ENCODE measurements at regions not wholly inside any gene's neighbourhood (a gene's known extent, or its start where the extent isn't known, plus 50 kb on each side); places are given as distances from the start of the nearest gene placed in this dataset.
"Not testable (repeated sequence)": the region's sequence is repeated elsewhere in the genome, so short reads cannot be mapped to it uniquely, and the experiment has no call there.

DNA sequence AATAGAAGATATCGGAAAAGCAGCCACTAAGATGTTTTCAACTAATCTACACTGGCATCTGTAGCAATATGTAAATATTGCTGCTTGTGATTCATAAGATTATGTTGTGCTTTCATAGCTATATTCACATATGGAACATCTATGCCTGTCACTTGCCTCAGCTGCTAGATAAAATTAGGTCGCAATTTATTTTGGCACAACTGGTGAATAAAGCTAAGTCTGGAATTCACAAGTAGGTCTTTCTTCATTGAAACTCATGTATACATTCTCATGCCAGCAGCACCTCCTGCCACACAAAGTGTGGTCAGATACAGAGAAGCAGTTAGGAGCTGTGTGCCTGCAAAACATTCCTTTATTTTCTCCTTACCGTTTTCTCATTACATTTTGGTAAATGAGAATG is 543.3 kb upstream of the CHORDC1 start:
- no peak for DNase-seq (ENCODE audit: low spot score)

DNA sequence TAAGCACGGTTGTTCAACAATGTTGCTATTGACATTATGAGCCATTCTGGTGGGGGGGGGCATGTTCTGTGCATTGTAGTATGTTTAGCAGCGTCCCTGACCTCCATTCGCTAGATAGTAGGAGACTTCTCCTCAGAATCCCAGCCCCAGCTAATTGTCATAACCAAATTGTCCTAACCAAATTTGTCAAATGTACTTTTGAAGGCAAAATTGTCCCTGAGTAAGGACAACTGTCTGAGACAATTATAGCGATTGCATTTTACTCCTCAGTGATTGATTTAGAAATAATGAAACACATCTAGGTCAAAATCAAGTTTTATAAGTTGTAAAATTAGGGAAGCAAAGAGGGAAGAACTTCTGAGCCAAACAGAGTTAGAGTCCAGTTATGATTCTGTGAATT is 541.8 kb upstream of the CHORDC1 start:
- no peak for DNase-seq (ENCODE audit: low spot score)

DNA sequence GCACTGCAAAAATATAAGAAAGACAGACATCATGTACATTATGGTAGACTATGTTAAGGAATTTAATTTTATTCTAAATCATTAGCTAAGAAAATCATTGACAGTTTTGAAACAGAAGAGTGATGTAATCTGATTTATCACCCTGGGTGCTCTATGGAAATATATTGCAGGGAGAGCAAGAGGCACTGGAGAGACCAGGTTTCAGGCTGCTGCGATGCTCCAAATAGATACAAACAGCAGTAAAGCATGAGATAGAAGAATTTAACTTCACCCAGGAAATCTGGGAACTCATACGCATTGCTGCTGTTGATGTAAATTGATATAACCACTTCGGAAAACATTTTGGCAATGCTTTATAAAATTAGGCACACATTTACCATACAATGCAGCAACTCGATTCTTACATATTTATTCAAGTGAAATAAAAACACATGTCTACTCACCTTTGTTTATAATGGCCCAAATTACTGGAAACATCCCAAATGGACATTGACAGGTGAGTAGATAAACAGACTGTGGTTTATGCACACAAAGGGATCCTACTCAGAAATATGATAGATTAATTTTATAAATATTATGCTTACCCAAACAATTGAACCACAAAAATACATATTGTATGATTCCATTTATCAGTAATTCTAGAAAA is 535.1 kb upstream of the CHORDC1 start:
- DNase-seq (ENCODE audit: low spot score): no peak

DNA sequence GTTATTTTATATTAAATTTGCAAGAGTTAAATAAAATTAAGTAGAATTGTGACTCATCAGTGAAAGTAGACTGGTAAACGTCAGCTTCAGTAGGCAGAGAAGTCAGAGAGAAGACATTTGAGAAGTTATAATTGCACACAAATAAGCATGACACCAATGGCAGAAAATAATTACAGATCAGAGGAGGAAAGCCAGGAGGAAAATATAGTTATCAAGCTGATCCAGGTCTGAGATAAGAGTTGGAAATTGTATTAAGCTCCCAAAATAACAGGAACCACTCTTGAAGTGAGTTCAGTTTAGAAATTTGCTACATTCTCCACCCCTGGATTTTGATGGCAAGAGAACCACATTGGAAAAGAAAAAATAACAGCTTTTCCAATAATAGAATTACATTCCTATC is 533.8 kb upstream of the CHORDC1 start:
- no peak for DNase-seq (ENCODE audit: low spot score)

DNA sequence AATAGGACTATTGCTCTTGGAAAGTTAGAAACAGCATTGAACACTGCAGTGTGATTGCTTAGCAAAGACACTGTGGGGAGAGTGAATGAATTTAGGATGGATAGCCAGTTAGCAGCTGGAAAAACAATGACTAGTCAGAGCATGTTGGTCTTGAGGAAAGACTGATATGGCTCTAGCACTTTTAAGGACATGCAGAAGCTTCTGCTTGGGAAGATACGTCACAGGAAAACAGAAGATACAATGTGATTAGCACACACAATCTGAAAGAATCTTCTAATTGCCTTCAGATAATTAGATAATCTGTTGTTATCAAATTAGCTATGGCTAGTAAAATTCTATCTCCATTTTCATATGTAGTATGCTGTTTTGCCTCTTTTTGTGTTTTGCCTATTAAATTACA is 530.7 kb upstream of the CHORDC1 start:
- no peak for DNase-seq (ENCODE audit: low spot score)

DNA sequence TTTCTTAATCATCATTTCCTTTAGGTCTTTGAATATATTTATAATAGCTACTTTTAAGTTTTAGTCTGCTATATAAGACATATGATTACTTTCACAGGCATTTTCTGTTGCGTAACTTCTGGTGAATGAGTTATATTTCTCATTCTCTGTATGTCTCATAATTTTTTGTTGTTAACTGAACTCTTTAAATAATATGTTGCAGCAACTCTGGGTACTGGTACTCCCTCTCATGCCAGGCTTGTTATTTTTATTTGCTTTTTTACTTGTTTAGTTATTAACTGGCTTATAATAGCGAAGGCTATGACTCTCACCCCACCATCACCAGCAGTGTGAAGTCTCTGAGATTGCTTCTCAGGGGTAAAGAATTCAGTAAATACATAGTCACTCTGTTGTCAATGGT is 524.2 kb upstream of the CHORDC1 start:
- no peak for DNase-seq (ENCODE audit: low spot score)

DNA sequence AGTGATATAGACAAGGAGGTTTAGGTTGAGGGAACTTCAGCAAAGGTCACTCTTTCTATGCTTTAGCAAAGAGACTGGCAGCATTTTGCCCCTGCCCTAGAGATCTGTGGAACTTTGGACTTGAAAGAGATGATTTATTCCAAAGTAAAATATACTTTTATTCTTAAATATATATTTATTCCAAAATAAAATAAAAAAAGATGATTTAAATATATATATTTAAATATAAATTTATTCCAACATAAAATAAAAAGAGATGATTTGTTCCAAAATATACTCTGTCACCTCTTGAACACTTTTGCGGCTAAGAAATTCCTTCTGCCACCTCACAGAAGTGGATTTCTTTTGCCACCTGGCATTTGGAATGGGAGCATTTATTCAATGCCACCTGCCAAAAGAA is 521.3 kb upstream of the CHORDC1 start:
- DNase-seq (ENCODE audit: low spot score): no peak

DNA sequence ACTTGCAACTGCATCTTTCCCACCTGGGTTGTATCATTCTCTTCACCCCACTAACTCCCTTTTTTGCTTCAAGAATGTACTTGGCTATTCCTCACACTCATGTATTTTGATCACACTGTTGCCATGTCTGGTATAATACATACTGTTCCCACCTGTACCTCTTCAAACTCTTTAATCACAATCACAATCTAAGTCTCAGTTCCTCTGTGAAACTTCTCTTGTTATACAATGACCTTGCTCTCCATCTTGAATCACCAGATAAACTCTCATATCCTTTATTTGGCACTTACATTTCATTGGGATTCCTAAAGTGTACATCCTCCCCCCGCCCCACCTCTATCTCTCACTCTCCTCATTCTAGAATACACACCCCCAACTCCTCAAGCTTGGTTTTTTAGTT is 516.0 kb upstream of the CHORDC1 start:
- no peak for DNase-seq (ENCODE audit: low spot score)

DNA sequence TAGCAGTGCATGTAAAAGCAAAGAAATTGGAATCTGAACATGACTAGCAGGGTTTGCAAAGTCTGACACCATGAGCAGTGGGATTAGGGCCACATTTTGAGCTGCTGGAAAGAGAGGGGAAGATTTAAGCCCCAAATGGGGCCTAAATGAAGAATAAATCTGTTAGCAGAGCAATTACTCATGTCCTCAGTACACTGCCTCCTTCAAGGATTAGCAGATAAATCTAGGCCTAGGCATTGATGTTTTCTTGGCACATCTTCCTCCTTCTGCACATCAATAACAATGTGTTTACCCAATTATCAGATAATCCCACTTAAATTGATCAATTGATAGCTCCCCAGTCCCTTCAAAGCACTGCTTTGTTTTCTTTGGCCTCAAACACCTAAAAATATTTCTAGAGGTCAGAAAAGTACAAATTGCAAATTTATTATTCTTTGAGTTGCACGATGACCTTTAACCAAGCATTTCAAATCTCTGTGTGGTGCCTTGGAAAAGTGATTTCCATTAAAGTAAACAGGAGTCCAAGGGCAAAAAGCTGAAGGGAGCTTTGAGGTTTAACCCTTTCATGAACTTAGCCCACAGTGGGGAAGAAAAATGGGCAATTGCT is 514.7 kb upstream of the CHORDC1 start:
- DNase-seq (ENCODE audit: low spot score): no peak

DNA sequence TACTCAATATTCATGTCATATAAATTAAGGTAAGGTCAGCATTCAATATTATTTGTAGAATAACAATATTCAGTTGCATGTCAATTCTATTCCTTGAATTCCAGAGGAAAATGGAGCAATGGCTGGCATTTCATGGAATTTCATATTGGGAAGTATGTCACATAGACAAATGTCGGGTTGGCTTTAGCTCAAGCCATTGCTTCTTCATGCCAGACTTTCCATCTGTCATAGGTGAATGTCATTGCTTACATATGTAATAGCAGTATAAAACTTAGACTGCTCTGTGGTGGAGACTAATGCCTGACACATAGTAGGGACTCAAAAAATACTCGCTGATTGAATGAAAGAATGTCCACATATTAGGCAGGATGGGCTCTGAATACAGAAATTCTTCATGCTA is 509.6 kb upstream of the CHORDC1 start:
- no peak for DNase-seq (ENCODE audit: low spot score)

DNA sequence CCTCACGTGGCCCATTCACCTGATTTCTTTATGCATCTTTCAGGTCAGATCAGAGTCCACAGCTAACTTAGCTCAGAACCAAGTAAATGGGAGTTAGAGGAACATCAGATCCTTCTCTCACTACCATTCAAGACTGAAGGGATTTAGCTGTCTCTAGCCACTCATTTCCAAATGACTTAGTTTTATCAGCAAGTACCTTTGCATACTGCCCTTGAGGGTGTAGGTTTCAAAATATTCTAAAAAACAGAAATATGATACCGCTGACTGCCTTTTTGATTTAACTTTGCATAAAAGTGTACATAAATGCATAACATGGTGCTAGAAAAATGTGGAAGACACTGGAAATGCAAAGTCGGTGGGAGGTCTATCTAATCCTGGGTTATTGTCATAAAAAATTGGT is 500.6 kb upstream of the CHORDC1 start:
- DNase-seq (ENCODE audit: low spot score): no peak

DNA sequence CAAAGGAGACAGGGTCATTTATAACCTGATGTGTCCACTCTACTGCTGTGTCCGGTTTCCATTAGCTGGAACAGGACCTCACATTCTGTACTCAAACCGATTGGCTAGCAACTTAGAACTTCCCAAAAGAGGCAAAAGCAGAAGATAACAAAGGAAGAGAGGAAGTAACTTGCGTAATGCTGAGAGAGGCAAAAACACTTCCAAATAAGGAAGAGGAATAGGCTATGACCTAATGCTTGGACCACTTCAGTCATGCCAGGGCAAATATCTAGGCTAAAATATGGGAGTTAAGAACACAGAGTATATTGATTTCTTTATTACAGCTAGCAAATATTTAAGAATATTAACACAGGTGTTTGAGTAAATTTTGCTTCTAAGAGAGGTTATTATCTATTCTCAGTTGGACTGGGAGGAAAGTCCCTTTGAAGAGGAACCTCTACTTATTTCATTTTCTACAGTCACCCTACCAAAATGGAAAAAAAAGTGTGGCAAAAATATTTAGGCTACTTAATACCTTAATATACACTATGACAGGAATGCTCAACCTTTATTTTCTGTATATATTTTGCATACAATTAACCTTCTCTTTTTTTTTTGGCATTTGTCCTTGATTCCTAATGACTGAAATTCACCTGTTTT is 499.8 kb upstream of the CHORDC1 start:
- DNase-seq (ENCODE audit: low spot score): no peak

DNA sequence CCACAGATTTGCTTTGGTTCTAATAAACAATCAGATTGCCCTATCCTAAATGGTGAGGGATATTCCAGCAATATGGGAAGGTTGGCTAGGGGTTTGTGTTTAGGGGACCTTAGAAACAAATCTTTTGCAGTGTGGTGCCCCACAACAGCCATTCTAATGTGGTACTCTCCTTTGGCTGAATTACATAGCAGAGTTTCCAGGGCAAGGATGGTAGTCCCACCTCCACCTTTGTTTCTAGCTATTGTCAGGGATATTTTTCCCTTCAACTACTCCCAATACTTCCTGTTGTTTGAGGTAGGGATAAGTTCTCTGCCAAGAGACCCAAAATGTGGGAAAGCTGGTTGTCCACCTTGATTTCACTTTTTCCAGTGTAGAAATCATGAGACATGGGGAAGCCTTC is 494.7 kb upstream of the CHORDC1 start:
- DNase-seq (ENCODE audit: low spot score): no peak

DNA sequence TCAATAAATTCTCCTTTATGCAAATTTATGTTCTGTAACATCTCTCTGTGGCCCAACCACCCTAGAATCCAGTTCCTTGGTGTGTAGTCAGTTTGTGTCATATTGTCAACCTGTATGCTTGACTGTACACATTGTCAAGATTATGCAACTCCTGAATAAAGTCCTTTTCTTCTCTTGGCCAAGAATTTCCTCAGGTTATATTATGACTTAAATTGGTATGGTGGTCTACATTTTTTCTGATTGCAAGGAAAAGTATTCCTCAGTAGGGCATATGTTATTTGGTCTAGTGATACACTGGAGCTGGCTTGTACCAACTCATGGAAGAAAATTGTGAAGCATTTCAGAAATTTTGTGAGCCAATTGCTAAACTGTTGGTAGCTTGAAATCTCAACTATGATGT is 482.8 kb upstream of the CHORDC1 start:
- DNase-seq (ENCODE audit: low spot score): no peak

DNA sequence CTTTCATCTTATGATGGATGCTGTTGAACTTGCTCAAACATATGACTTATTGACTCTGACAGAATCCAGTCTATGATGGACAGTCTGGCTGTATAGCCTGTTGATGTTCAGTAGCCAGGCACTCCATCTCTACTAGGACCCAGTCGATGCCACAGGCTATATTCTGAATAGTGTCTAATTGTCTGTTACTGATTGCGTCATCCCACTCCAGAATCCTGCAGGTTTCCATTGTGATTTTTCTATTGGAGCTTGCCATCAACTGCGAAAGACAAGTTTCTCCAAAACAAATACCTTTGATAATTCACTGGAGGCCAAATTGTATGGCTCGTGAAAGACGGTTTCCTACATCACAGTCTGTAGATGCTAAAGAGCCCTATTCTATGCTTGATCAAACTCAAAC is 481.7 kb upstream of the CHORDC1 start:
- DNase-seq (ENCODE audit: low spot score): no peak

DNA sequence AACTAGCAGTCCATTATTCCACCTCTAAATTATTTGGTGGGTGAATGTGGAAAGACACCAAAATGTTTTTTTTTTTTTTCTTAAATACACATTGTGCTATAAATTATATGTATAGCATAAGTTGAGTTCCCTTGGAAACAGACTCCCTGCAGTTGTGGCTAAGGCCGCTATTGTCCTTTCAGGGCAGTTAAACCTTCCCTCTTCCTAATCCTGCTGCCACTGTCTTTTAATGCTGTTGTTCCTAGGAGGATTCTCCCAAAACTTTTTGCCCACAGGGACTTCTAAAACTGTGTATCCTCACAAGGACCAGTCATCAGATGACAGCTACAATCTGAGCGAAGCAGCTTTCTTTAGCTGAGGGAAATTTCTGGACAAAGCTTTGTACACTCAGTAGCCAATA is 478.9 kb upstream of the CHORDC1 start:
- no peak for DNase-seq (ENCODE audit: low spot score)

DNA sequence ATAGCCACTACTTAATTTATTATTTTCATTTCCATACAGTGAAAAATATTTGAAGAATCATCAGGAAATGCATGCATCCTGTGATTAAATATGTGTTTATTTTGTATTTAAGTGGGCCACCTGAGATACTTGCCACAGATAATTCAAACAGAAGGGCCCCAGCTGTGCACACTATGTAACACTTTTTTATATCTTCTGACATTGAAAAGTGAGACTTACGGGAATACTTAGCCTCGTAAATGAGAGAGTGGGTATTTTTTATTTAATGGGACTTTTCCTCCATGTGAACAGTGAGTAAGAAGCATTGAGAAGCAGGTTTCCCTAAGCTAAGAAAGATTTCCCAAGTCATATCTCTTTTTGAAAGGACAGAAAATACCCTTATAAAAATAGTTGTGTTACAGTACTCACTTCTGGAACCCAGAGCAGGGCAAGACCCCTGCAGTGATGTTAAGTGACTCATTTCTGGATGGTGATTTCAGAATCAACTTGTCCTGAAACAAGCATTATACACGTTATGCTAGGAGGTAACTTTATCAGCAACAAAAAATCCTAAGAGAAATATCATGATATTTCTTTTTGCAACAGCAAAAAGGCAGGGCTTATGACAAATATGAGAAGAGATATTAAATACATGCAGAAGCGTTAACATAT is 478.1 kb upstream of the CHORDC1 start:
- no peak for DNase-seq (ENCODE audit: low spot score)

DNA sequence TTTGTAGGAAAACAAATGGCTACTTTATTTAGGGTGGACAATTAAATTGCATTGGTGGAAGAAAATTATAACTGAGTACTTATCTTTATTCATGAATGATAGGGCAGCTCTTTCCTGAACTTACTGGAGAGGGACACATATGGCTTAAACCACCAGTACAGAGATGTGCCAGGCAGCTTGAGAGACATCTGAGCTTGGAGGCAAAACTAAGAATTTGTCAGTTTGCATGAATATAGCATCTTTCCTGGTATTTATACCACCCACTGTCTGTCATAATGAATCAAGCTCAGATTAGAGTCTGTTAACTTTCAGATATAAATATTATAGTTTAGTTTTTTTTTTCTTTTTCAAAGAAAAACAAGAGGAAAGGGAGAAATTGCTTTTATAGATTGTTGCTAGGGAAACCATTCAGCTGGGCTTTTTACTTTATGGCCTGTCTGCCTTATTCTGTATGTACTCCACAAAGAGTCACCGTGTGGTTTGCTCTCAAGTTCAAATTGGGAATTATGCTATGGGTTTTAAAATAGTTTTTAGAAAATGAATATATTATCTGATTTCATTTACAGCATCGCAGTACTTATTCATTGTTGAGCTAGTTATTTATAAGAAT is 477.0 kb upstream of the CHORDC1 start:
- no peak for DNase-seq (ENCODE audit: low spot score)

DNA sequence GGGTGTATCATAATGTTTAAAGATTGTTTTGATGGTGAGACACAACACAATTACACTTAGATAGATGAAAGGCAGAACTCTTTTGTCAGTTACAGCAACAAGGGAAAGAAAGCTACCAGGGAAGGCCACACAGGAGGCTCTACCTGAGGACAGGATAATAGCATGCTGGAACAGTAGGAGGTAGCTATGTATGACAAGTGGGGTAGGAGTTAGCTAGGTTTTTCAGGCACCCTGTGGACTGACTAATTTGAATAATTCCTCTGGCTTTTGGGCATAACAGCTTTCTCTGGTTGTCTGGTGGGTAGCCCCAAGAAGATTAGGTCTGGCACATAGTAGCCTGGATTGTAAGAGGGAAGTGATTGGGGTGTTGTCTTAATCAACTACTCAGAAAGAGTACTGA is 475.4 kb upstream of the CHORDC1 start:
- no peak for DNase-seq (ENCODE audit: low spot score)

DNA sequence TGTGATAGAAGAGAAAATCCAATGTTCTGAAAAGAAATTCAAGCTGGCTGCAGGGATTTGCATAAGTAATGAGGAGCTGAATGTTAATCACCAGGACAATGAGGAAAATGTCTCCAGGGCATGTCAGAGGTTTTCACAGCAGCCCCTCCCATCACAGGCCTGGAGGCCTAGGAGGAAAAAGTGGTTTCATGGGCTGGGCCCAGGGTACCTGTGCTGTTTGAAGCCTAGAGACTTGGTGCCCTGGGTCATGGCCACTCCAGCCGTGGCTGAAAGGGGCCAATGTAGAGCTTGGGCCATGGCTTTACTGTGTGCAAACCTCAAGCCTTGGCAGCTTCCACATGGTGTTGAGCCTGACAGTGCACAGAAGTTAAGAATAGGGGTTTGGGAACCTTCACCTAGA is 452.6 kb upstream of the CHORDC1 start:
- DNase-seq (ENCODE audit: low spot score): not testable (repeated sequence)

DNA sequence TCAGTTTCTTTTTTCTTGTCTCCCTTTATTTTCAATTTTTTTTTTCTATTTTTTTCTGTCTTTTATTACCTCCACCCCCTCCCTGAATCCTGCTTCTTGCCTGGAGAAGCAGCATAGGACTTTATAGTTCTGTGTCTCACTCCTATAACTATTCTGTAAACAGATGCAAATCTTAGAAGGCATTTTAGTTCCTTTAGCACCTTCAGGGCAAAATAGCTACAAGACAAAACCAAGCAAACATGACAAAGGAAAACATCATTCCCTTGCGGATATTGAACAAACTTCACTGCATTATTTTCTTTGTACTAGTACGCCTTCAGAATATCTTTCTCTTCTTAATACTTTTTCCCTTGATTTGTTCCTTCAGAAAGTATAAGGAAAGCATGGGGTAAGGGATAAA is 446.2 kb upstream of the CHORDC1 start:
- DNase-seq (ENCODE audit: low spot score): no peak

DNA sequence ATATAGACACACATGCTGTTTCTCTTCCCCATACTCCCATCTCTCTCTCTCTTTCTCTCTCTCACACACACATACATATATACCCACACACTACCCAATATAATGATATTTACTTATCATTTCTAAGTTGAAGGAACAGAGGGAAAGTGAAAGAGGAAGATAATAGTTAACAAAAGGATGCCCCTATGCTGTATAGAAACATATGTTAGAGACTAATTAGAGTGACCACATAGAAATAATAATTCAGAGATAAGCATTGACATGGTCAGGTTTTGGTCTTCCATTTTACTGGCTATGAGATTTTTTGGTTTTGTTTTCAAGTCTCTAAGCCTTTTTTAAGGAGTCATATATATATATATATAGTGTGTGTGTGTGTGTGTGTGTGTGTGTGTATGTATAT is 445.7 kb upstream of the CHORDC1 start:
- no peak for DNase-seq (ENCODE audit: low spot score)

DNA sequence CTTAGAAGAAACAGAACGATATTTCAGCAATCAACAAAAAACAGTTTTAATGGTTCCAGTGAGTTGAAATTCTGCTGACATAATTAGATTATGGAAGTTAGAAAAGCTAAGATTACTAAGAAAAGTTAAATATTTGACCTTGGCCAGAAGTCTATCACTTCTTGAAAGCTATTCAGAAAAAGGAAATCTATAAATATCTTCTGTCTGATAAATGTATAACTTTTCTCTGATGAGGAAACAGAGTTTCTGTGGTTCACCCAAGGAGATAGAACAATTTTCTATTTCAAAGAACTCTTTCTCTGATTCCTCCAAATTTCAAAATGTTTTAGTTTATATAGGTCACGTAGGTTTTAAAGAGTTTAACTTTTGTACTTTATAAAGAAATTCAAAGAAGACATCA is 438.4 kb upstream of the CHORDC1 start:
- DNase-seq (ENCODE audit: low spot score): no peak

Measured in mucosa of gallbladder (tissue), 1 donor.